PC-9 (cell line): ENCODE measurements at regions not wholly inside any gene's neighbourhood (a gene's known extent, or its start where the extent isn't known, plus 50 kb on each side); places are given as distances from the start of the nearest gene placed in this dataset.

Experiments
- BruUV-seq: library from RNA; stranded (reverse); fragments of 400-500 nt; replicated peaks from 2 replicates; lab custom pipeline; 2021; lab: Mats Ljungman, UMichigan
- CTCF ChIA-PET: fragments of 300-600 bp; sonication (Branson Sonifier 250); formaldehyde crosslinking; loops from one replicate; lab custom pipeline; 2022; ENCODE audit warnings: antibody characterized with exemption; lab: Charles Lee
- POLR2A ChIA-PET: fragments of 300-600 bp; sonication (Branson Sonifier 250); formaldehyde crosslinking; loops from one replicate; lab custom pipeline; 2022; ENCODE audit warnings: antibody characterized with exemption; ENCODE audit not compliant: unreplicated experiment; lab: Charles Lee
- DNase-seq, 2 experiments: peaks; one replicate each; pipeline versions ENCODE4 v3.0.0 to v3.0.0-alpha.2; 2015 to 2022; ENCODE audit warnings: mixed read lengths in 1 of 2
- H2AFZ ChIP-seq: fragments of 200-600 bp; sonication (generic); 2 replicates; pipeline ENCODE4 v1.8.1; 2017; ENCODE audit warnings: antibody characterized with exemption
- H3F3A ChIP-seq: fragments of 200-600 bp; sonication (generic); 2 replicates; pipeline ENCODE4 v1.8.1; 2017; ENCODE audit warnings: antibody characterized with exemption, mild to moderate bottlenecking, low read depth; ENCODE audit not compliant: insufficient read depth
- H3K27ac ChIP-seq: fragments of 200-600 bp; sonication (generic); 2 replicates; pipeline ENCODE4 v1.6.1; 2016; ENCODE audit warnings: mixed run types
- H3K27me3 ChIP-seq: fragments of 200-600 bp; sonication (generic); 2 replicates; pipeline ENCODE4 v1.6.1; 2016; ENCODE audit warnings: low read depth, mixed run types; ENCODE audit not compliant: insufficient read depth
- H3K36me3 ChIP-seq: fragments of 200-600 bp; sonication (generic); 2 replicates; pipeline ENCODE4 v1.6.1; 2016; ENCODE audit warnings: low read depth, mixed run types
- H3K4me1 ChIP-seq: fragments of 200-600 bp; sonication (generic); replicated peaks from 2 replicates; pipeline ENCODE4 v1.6.1; 2016; ENCODE audit warnings: mixed run types; ENCODE audit not compliant: insufficient read depth
- H3K4me2 ChIP-seq: fragments of 200-600 bp; sonication (generic); 2 replicates; pipeline ENCODE4 v1.6.1; 2017; ENCODE audit warnings: mixed run types
- H3K4me3 ChIP-seq: fragments of 200-600 bp; sonication (generic); 2 replicates; pipeline ENCODE4 v1.6.1; 2016; ENCODE audit warnings: mixed run types
- H3K79me2 ChIP-seq: fragments of 200-600 bp; sonication (generic); 2 replicates; pipeline ENCODE4 v1.6.1; 2017; ENCODE audit warnings: low read depth, mixed run types
- H3K9me2 ChIP-seq: fragments of 200-600 bp; sonication (generic); 2 replicates; pipeline ENCODE4 v1.8.1; 2017; ENCODE audit warnings: mild to moderate bottlenecking; ENCODE audit not compliant: insufficient read depth
- H3K9me3 ChIP-seq: fragments of 200-600 bp; sonication (generic); 2 replicates; pipeline ENCODE4 v1.8.1; 2016; ENCODE audit warnings: low read depth; ENCODE audit not compliant: insufficient read depth
- H4K20me1 ChIP-seq: fragments of 200-600 bp; sonication (generic); 2 replicates; pipeline ENCODE4 v1.8.1; 2017; ENCODE audit not compliant: insufficient read depth
- CTCF ChIP-seq: fragments of 200-600 bp; sonication (generic); conservative IDR thresholded peaks from 2 replicates; pipeline ENCODE4 v1.6.1; 2017; ENCODE audit warnings: mixed run types, antibody characterized with exemption, mild to moderate bottlenecking, moderate library complexity
- EZH2 ChIP-seq: fragments of 200-600 bp; sonication (generic); IDR thresholded peaks from 2 replicates; pipeline ENCODE4 v1.8.0; 2017; ENCODE audit warnings: antibody characterized with exemption, low read depth
- intact Hi-C: fragments of 100-400 bp; cut with micrococcal nuclease; formaldehyde crosslinking; loops from one replicate; pipeline ENCODE4 v1.10.0; 2022; ENCODE audit not compliant: unreplicated experiment

- H2AFZ ChIP-seq: no peak overlapping the region
- no peak overlapping the region for H3K27ac ChIP-seq
- H3K9me3 ChIP-seq: no peaks in the 10 kb centered on the region
- no peak overlapping the region for H3K4me3 ChIP-seq
- TF ChIP-seq EZH2: no peak
- TF ChIP-seq CTCF: no peak
- H3K79me2 ChIP-seq: no peaks in the 10 kb centered on the region
- no peaks in the 10 kb centered on the region for H3K36me3 ChIP-seq
- CTCF ChIA-PET: no interaction called here
- no peaks in the 10 kb centered on the region for H3F3A ChIP-seq
- DNase-seq: no peak
- peaks cover 9% of the 10 kb centered on the region for H3K27me3 ChIP-seq
- no peaks in the 10 kb centered on the region for H3K4me1 ChIP-seq
- intact Hi-C loops: no loop called here
- H3K9me2 ChIP-seq: no peaks in the 10 kb centered on the region
- POLR2A ChIA-PET: no interaction called here
- no TSS peak for BruUV-seq
- H4K20me1 ChIP-seq: no peaks in the 10 kb centered on the region
- no peak overlapping the region for H3K4me2 ChIP-seq
Measured at GRCh38 chr13:19020988-19021387, 160.6 kb downstream of the TUBA3C start.

DNA sequence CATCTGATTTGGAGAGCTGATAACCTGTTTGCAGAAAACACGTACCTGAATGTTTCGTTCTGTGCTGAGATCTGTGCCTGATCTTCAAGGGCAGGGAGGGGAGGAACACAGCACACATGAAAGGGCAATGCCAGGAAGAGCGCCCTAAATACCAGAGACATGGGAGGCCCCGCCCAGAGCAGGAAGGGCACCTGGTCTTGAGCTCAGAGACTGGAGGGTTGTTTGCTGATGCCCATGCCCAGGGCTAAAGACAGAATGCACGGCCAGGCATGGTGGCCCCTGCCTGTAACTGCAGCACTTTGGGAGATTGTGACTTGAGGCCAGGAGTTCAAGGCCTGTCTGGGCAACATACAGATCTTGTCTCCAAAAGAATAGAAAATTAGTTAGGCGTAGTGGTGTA is 183.2 kb downstream of the TUBA3C start:
- Histone ChIP-seq H3K9me2 (no peaks in the 10 kb centered on the region), H3K4me3 (no peak overlapping the region), H3K4me1 (no peaks in the 10 kb centered on the region), H3F3A (no peaks in the 10 kb centered on the region), H3K36me3 (no peaks in the 10 kb centered on the region), H3K27ac (no peak overlapping the region), H2AFZ (no peak overlapping the region), H3K9me3 (no peaks in the 10 kb centered on the region), H3K79me2 (no peaks in the 10 kb centered on the region), H3K27me3 (peaks cover 28% of the 10 kb centered on the region), H3K4me2 (no peak overlapping the region), H4K20me1 (no peaks in the 10 kb centered on the region)
- CTCF ChIA-PET: no interaction called here
- POLR2A ChIA-PET: no interaction called here
- no TSS peak for BruUV-seq
- intact Hi-C loops: no loop called here
- TF ChIP-seq EZH2 (no peak), CTCF (no peak)
- no peak for DNase-seq

GRCh38 chr13:18996627-18997051 is 185.0 kb downstream of the TUBA3C start:
- no peak overlapping the region for H3K4me3 ChIP-seq
- no TSS peak for BruUV-seq
- H3K79me2 ChIP-seq: no peaks in the 10 kb centered on the region
- H3K27ac ChIP-seq: no peak overlapping the region
- H3K4me1 ChIP-seq: no peaks in the 10 kb centered on the region
- no peaks in the 10 kb centered on the region for H3F3A ChIP-seq
- H3K4me2 ChIP-seq: no peak overlapping the region
- ChIA-PET POLR2A (no interaction called here), CTCF (no interaction called here)
- no peaks in the 10 kb centered on the region for H3K9me2 ChIP-seq
- peaks cover 24% of the 10 kb centered on the region for H3K27me3 ChIP-seq
- no peaks in the 10 kb centered on the region for H3K9me3 ChIP-seq
- no peak overlapping the region for H2AFZ ChIP-seq
- no peak for DNase-seq
- no peaks in the 10 kb centered on the region for H3K36me3 ChIP-seq
- TF ChIP-seq CTCF (no peak), EZH2 (no peak)
- intact Hi-C loops: no loop called here
- H4K20me1 ChIP-seq: no peaks in the 10 kb centered on the region
